Breast epithelium (tissue), 4 donors: ENCODE measurements at regions not wholly inside any gene's neighbourhood (a gene's known extent, or its start where the extent isn't known, plus 50 kb on each side); places are given as distances from the start of the nearest gene placed in this dataset.

Experiments
- DNase-seq, 2 donors: peaks; one replicate each; pipeline ENCODE4 v3.0.0-alpha.2; 2019; ENCODE audit warnings: low spot score in 2 of 2
- H3K27ac ChIP-seq, 2 donors: fragments of 200-600 bp; sonication (generic) in 1 of 2; one replicate each; pipeline ENCODE4 v1.5.1; 2016 to 2019; ENCODE audit warnings: mild to moderate bottlenecking in 1 of 2
- H3K27me3 ChIP-seq, 2 donors: fragments of 200-600 bp; sonication (generic) in 1 of 2; one replicate each; pipeline versions ENCODE4 v1.5.1 to v1.6.0; 2017 to 2019; ENCODE audit warnings: control low read depth in 1 of 2, mild to moderate bottlenecking in 1 of 2
- H3K36me3 ChIP-seq: fragments of 200-600 bp; one replicate; pipeline ENCODE4 v1.5.1; 2019
- H3K4me1 ChIP-seq, 2 donors: fragments of 200-600 bp; sonication (generic); one replicate each; pipeline ENCODE4 v1.5.1; 2016 to 2019; ENCODE audit warnings: control low read depth in 1 of 2
- H3K4me3 ChIP-seq, 3 donors: fragments of 200-600 bp; sonication (generic); 1 replicate in 2 of 3; 2 replicates in 1 of 3; pipeline ENCODE4 v1.5.1; 2016 to 2019; ENCODE audit warnings: mild to moderate bottlenecking in 3 of 3, moderate library complexity in 2 of 3
- H3K9me3 ChIP-seq, 2 donors: fragments of 200-600 bp; sonication (generic) in 1 of 2; one replicate each; pipeline ENCODE4 v1.5.1; 2016 to 2019; ENCODE audit warnings: control low read depth in 1 of 2
- POLR2A ChIP-seq: fragments of 450-650 bp; IDR thresholded peaks from one replicate; pipeline ENCODE4 v1.6.1; 2016; ENCODE audit warnings: antibody characterized with exemption, mild to moderate bottlenecking, moderate library complexity
- POLR2AphosphoS5 ChIP-seq, 3 donors: sonication (generic); formaldehyde crosslinking; IDR thresholded peaks; one replicate each; pipeline ENCODE4 v1.6.1; 2017; ENCODE audit warnings: antibody characterized with exemption in 3 of 3
- intact Hi-C: fragments of 100-400 bp; cut with DNase I; formaldehyde crosslinking; loops from one replicate; pipeline ENCODE4 v1.15.1; 2023; ENCODE audit warnings: low total_unique reads
- TF ChIP-seq, protein P1 (sequence below), 3 donors: fragments of 450-650 bp; IDR thresholded peaks; one replicate each; pipeline ENCODE4 v1.5.1; 2016 to 2017; ENCODE audit warnings: antibody characterized with exemption in 3 of 3, mild to moderate bottlenecking in 3 of 3, moderate library complexity in 3 of 3

GRCh38 chr10:3982746-3983442 is 197.9 kb upstream of the KLF6 start:
- intact Hi-C loops = no loop called here
- H3K27me3 ChIP-seq = no peaks in the 10 kb centered on the region
- no peak overlapping the region for H3K27ac ChIP-seq
- H3K4me3 ChIP-seq = no peak overlapping the region
- H3K36me3 ChIP-seq = no peaks in the 10 kb centered on the region
- H3K9me3 ChIP-seq = no peaks in the 10 kb centered on the region
- H3K4me1 ChIP-seq = no peaks in the 10 kb centered on the region
- TF ChIP-seq, protein P1, sequence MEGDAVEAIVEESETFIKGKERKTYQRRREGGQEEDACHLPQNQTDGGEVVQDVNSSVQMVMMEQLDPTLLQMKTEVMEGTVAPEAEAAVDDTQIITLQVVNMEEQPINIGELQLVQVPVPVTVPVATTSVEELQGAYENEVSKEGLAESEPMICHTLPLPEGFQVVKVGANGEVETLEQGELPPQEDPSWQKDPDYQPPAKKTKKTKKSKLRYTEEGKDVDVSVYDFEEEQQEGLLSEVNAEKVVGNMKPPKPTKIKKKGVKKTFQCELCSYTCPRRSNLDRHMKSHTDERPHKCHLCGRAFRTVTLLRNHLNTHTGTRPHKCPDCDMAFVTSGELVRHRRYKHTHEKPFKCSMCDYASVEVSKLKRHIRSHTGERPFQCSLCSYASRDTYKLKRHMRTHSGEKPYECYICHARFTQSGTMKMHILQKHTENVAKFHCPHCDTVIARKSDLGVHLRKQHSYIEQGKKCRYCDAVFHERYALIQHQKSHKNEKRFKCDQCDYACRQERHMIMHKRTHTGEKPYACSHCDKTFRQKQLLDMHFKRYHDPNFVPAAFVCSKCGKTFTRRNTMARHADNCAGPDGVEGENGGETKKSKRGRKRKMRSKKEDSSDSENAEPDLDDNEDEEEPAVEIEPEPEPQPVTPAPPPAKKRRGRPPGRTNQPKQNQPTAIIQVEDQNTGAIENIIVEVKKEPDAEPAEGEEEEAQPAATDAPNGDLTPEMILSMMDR (IDR thresholded peaks at IDR 0.05) = no peak
- TF ChIP-seq POLR2AphosphoS5 (IDR thresholded peaks at IDR 0.05) (no peak), POLR2A (no peak)
- DNase-seq = no peak

- no peak for DNase-seq
- intact Hi-C loops = no loop called here
- H3K27ac ChIP-seq = no peak overlapping the region
These were observed 196.3 kb upstream of the KLF6 start for GRCh38 chr10:3981300-3981699.

DNA sequence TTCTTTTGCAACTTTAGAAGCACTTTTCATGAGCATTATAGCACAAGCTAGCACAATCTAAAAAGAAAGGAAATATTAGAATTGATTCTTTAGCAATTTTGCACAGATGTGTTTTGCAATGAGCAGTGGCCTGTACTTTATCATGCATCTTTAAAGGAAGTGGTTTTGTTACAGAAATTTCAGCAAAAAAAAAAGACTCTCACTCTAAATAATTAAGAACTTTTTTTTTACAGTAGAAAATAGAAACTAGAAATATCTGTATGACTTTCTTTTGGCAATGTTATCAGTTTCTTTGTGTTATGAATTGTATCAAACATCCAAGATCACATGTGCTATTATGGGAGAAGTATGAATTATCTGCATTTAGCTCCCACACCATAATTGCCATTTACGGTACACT is 195.7 kb upstream of the KLF6 start:
- Histone ChIP-seq H3K27ac (no peak overlapping the region), H3K27me3 (no peaks in the 10 kb centered on the region), H3K4me3 (no peak overlapping the region), H3K4me1 (no peaks in the 10 kb centered on the region), H3K36me3 (no peaks in the 10 kb centered on the region), H3K9me3 (no peaks in the 10 kb centered on the region)
- intact Hi-C loops = no loop called here
- no peak for TF ChIP-seq POLR2A
- TF ChIP-seq, protein P1 (IDR thresholded peaks at IDR 0.05) = no peak
- no peak for TF ChIP-seq POLR2AphosphoS5 (IDR thresholded peaks at IDR 0.05)
- DNase-seq = no peak

More at GRCh38 chr10:3981300-3981699, 196.3 kb upstream of the KLF6 start:
- H3K4me3 ChIP-seq = no peak overlapping the region
- no peaks in the 10 kb centered on the region for H3K4me1 ChIP-seq
- no peaks in the 10 kb centered on the region for H3K36me3 ChIP-seq
- no peaks in the 10 kb centered on the region for H3K9me3 ChIP-seq
- TF ChIP-seq, protein P1 (IDR thresholded peaks at IDR 0.05) = no peak
- TF ChIP-seq POLR2A = no peak
- no peak for TF ChIP-seq POLR2AphosphoS5 (IDR thresholded peaks at IDR 0.05)
- H3K27me3 ChIP-seq = no peaks in the 10 kb centered on the region

GRCh38 chr10:3980144-3980543 is 195.1 kb upstream of the KLF6 start:
- Histone ChIP-seq H3K4me1 (no peaks in the 10 kb centered on the region), H3K9me3 (no peaks in the 10 kb centered on the region), H3K27ac (no peak overlapping the region), H3K4me3 (no peak overlapping the region), H3K27me3 (no peaks in the 10 kb centered on the region), H3K36me3 (no peaks in the 10 kb centered on the region)
- intact Hi-C loops = no loop called here
- DNase-seq = no peak
- no peak for TF ChIP-seq POLR2A
- TF ChIP-seq, protein P1 (IDR thresholded peaks at IDR 0.05) = no peak
- no peak for TF ChIP-seq POLR2AphosphoS5 (IDR thresholded peaks at IDR 0.05)

DNA sequence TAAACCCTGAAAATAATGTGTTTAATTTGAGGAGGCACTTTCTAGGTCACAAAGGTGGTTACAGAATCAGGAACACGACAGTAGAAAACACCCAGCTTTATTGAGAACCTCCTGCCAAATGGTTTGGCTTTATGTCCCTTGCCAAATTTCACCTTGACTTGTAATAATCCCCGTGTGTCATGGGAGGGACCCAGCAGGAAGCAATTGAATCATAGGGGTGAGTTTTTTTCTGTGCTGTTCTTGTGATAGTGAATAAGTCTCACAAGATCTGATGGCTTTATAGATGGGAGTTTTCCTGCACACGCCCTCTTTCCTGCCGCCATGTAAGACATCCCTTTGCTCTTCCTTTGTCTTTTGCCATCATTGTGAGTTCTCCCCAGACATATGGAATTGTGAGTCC is 193.8 kb upstream of the KLF6 start:
- no peak for DNase-seq
- H3K27ac ChIP-seq = peak overlapping the region in 1 of 2 donors; percentile 33
- H3K4me3 ChIP-seq = no peak overlapping the region
- no peaks in the 10 kb centered on the region for H3K9me3 ChIP-seq
- H3K4me1 ChIP-seq = no peaks in the 10 kb centered on the region
- no peak for TF ChIP-seq POLR2A
- TF ChIP-seq POLR2AphosphoS5 (IDR thresholded peaks at IDR 0.05) = no peak
- TF ChIP-seq, protein P1 (IDR thresholded peaks at IDR 0.05) = no peak
- no peaks in the 10 kb centered on the region for H3K36me3 ChIP-seq
- no peaks in the 10 kb centered on the region for H3K27me3 ChIP-seq
- intact Hi-C loops = no loop called here
